SHP77 (cell line): ENCODE measurements at regions not wholly inside any gene's neighbourhood (a gene's known extent, or its start where the extent isn't known, plus 50 kb on each side); places are given as distances from the start of the nearest gene placed in this dataset.
"Not testable (repeated sequence)": the region's sequence is repeated elsewhere in the genome, so short reads cannot be mapped to it uniquely, and the experiment has no call there.

Source experiments
- DNase-seq, 2 experiments: peaks; one replicate each; lab custom pipeline; 2025; lab: John Stamatoyannopoulos, UW

DNA sequence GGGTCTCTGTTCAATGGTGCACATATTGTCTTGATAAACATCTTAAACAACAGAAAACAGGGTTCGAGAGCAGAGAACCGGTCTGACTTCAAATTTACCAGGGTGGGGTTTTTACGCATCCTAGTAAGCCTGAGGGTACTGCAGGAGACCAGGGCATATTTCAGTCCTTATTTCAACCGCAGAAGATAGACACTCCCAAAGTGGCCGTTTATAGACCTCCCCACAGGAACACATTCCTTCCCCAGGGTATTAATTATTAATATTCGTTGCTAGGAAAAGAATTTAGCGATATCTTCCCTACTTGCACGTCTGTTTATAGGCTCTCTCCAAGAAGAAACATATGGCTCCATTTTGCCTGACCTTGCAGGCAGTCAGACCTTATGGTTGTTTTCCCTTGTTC, 1063.2 kb downstream of the DNAJB9 start:
- DNase-seq = not testable (repeated sequence)

DNA sequence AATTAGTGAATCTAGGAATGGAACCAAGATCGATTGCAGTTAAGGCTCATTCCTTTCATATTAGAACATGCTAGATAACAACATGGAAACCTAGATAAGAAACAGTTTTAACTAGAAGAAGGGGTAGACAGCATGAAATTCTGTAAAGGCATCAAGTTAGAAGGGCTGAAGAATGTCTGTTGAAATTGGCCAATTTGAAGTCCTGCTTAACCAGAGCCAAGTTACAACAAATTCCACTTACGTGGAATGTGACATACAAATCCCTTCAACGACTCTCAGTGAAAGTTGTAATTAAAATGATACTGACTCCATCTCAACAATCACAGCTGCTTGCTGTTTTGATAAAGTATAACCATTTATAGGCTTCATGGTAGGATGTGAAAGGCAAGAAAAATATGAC, 1065.7 kb downstream of the DNAJB9 start:
- no peak for DNase-seq

DNA sequence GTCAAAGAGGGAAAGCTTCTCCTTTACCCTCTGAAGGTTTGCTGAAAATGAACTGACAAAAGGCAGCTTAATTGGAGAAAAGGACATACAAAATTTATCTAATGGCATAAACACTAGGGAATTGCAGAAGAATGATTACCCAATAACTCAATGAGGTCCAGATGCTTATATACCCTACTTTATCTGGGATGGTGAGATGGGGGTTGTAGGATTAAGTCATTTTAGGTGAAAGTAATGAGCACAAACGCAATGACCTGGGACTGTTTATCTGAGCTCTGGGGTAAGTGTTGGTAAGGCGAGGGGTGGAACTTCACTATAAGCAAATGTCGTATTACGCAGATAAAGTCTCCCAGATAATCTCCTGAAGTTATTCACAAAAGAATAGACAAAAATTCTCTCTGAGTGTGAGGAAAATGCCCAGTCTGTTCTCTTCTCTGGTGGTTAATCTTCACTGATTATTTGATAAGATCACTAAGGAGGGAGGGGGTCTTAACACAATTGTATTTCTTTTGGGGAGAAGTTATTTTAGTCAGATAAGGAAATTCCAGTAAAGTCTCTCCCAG, 1067.8 kb downstream of the DNAJB9 start:
- DNase-seq = no peak

DNA sequence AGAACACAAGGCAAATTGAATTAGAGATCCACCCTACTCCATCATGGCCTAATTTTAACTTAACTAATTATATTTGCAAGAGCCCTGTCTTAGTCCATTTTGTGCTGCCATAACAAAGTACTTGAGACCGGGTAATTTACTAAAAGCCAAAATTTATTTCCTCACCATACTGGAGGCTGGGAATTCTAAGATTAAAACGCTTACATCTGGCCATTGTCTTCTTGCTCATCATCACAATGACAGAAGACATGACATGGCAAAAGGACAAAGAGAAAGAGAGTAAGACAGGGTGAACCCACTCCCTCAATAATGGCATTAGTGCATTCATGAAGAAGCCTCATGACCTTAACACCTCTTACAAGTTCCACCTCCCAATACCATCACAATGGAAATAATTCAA, 1068.6 kb downstream of the DNAJB9 start:
- DNase-seq = no peak

DNA sequence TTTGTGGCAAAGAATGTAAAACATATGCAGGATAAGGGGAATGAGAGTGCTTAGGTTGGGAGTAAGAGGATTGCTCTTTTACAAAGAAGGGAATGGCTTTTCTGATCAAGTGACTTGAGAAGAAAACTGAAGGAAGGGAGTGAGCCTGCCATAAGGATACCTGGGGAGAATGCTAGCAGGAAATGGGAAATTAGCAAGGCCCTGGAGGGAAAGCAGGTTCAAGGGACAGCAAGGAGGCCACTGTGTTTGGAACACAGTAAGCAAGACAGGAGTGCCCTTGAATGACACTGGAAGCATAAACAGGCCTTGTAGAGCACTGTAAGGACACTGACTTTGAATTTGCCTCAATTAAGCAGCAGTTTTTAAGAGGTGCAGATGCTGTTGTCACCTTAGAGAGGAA, 1069.9 kb downstream of the DNAJB9 start:
- no peak for DNase-seq

DNA sequence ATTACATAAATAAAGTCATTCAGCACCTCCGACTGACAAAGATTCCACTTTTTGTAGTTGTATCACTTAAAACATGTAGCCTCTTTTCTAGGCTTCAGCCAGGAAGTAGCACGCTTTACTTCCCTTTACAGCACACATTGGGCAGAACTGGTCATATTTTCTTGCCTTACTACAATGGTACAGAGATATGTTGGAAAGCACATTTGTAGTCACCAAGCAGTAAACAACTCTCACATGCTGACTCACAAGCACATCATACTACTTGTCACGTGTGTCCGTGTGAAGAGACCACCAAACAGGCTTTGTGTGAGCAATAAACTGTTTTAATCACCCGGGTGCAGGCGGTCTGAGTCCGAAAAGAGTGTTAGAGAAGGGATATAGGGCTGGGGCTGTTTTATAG, 1071.8 kb downstream of the DNAJB9 start:
- no peak for DNase-seq

DNA sequence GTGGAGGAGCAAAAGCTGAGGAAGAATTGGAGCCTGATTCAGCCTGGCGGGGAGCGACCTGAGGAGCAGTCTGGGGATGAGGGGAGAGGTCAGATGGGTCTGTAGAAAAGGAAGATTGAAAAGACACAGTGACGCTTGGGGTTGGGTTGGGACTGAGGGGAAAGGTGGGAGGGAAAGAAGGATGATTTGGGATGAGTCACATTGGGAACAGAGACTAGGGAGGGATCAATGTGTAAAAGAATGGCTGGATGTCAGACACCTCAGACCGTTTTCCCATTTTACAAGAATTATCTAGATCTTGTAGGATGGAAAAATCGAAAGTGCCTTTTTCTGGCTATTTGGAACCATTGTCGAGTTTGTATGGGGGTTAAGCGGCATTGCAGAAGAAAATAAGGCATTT, 1076.5 kb downstream of the DNAJB9 start:
- no peak for DNase-seq

DNA sequence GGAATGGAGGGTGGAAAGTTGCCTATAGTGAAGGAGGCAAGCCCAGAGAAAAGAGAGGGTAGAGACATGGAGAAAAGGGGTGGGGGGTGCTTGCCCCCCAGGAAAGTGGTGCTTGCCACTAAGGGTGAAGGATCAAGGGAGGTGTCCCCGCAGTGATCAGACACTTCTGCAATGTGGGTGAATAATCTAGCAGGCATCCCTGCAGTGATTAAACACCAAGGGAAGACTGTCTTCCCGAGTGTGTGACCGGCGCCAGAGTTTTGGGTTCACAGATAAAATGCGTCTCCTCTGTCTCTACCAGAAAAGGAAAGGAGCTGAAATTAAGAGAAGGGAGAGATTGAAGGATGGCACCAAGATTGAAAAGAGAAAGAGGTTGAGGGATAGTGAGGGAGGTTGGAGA, 1076.9 kb downstream of the DNAJB9 start:
- DNase-seq = not testable (repeated sequence)

DNA sequence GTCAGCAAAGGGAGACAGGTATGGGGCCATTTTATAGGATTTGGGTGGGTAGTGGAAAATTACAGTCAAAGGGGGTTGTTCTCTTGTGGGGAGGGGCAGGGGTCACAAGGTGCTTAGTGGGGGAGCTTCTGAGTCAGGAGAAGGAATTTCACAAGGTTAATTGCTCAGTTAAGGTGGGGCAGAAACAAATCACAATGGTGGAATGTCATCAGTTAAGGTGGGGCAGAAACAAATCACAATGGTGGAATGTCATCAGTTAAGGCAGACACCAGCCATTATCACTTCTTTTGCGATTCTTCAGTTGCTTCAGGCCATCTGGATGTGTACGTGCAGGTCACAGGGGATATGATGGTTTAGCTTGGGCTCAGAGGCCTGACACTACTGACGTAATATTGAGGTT, 1077.6 kb downstream of the DNAJB9 start:
- not testable (repeated sequence) for DNase-seq

DNA sequence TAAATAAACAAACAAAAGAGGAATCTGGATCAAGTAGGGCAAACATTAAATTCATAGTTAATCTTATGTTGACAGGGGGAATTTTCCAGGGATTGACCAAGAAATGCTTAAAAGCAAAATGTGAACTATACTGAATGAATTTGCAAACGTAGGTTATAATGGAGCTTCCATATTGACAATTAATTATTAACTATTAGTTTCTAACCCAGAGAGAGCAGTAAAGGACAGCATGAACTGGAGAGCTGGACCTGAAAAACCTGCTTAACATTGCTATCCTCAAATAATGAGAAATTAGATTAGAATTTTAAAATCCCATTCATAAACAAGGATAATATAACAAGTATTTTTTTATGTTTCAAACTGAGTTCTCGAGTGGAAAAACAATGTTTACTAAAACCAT, 1089.6 kb downstream of the DNAJB9 start:
- DNase-seq = no peak

DNA sequence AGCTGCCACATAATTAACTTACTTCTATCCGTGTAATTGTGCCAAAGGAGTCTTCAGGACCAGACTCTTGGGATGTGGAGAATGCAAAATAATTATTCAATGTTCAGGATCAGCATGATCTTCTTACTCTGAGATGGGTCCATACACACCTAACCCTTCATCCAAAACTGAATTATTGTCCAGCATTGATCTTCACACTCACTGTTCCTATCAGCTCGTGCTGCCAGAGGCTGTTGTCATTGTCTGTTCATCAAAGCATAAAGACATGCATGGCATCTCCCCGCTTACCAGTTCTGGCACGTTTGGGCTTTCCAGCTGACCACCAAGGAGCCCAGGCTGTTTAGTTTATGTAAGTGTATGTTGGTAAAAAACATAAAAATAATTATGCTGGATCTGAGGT, 1090.7 kb downstream of the DNAJB9 start:
- no peak for DNase-seq

DNA sequence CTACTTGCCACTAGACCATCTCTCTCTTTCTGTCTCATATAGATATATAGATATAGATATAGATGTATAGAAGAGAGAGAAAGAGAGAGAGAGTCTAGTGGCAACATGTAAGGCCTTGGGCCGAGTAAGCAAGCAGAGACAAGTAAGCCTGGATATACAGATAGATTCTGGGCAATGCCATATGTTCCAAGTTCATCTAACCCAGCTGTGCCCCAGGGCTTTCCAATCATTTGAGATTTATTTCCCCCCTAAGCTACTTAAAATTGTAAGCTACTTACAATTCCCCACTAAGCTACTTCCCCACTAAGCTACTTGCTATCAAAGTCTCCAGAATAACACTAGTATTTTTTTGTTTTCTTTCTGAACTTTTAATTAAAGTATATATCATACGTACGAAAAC, 1094.1 kb downstream of the DNAJB9 start:
- DNase-seq = no peak

DNA sequence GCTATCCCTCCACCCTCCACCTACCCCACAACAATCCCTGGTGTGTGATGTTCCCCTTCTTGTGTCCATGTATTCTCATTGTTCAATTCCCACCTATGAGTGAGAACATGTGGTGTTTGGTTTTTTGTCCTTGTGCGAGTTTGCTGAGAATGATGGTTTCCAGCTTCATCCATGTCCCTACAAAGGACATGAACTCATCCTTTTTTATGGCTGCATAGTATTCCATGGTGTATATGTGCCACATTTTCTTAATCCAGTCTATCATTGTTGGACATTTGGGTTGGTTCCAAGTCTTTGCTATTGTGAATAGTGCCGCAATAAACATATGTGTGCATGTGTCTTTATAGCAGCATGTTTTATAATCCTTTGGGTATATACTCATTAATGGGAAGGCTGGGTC, 1117.6 kb downstream of the DNAJB9 start:
- not testable (repeated sequence) for DNase-seq

DNA sequence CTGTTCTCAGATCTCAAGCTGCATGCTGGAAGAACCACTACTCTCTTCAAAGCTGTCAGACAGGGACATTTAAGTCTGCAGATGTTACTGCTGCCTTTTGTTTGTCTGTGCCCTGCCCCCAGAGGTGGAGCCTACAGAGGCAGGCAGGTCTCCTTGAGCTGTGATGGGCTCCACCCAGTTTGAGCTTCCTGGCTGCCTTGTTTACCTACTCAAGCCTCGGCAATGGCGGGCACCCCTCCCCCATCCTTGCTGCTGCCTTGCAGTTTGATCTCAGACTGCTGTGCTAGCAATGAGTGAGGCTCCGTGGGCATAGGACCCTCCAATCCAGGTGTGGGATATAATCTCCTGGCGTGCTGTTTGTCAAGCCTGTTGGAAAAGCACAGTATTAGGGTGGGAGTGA, 1122.9 kb downstream of the DNAJB9 start:
- DNase-seq = not testable (repeated sequence)

DNA sequence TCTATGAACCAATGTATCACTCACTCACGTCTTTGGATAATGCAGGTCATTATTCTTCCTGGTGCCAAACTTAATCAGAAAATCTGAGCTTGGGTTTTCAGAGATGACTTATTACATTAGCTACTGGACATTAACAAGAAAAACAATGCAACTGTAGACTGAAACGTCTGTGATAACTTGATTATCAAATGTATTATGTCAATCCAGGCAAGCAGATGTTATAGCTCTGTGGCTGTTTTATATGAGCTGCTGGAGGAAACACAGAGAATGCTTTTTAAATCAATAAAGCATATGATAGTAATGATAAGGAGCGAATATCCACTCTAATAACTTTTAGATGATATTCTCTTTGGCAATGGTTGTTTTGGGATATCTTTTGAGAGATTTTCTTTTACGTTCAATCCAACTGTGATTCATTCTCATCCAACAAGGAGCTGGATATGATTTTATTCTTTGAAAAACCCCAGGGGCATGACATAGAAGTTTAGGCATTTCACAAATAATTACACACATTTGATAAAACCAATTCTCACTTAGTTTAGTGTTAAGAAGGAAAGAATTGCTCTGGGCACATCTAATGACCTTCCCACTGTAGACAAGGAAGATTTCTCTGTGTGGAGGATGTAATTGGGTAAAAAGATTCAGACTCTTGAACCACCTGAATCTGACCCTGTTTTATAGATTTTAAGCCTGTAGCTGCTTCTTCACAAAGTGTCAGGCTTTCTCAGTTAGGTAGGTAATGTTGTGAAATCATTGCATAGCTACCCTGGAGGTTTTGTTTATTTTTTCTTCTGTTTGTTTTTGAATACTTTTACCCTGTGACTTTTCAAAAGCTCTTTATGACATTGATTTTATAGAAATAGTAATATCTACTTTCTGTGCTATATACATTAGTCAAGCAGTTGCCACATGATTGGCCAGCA, 1124.7 kb downstream of the DNAJB9 start:
- no peak for DNase-seq

DNA sequence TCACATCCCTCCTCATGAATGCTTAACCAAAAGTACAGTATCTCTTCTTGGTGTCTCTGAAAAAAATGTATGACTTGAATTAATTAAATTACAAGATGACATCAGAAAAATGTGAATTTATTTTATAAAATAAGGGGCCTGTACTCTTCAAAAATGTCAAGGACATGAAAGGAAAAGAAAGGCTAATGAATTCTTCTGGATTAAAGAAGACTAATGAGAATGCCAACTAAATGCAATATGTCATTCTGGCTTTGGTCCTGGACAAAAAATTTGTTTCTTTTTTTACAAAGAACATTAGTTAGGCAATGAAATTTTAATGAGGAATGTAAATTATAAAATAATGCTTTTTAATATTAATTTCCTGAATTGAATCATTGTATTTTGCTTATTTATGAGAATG, 1125.7 kb downstream of the DNAJB9 start:
- DNase-seq = no peak

DNA sequence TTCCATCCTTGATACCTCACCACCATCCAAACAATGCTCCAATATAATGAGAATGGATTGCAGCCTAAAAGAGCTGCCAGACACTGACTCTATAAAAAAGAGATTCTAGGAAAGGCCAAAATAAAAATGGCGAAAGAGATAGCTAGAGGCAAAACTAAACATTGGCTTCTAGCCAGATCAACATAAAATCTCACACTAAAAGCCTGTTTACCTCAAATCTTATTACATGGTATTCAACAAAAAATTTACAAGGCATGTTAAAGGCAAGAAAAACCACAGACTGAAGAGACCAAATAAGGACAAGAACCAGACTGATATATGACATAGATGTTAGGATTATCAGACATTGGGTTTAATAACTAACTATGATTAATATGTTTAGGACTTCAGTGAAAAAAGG, 1127.0 kb downstream of the DNAJB9 start:
- DNase-seq = no peak

DNA sequence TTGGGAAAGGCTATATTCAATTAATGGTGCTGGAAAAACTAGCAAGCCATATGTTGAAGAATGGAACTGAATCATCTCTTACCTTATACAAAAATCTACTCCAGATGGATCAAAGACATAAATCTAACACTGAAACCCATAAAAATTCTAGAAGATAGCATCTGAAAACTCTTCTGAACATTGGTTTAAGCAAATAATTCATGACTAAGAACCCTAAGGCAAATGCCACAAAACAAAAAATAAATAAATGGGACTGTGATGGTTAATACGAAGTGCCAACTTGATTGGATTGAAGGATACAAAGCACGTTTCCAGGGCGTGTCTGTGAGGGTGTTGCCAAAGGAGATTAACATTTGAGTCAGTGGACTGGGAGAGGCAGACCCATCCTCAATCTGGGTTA, 1130.0 kb downstream of the DNAJB9 start:
- no peak for DNase-seq

DNA sequence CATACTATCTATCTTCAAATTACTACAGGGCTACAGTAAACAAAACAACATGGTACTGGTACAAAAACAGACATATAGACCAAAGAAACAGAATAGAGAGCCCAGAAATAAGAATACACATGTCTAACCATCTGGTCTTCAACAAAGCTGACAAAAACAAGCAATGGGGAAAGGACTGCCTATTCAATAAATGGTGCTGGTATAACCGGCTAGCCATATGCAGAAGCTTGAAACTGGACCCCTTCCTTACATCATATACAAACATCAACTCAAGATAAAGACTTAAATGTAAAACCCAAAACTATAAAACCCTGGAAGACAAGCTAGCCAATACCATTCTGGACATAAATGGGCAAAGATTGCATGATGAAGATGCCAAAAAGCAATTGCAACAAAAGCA, 1143.7 kb downstream of the DNAJB9 start:
- DNase-seq = no peak

DNA sequence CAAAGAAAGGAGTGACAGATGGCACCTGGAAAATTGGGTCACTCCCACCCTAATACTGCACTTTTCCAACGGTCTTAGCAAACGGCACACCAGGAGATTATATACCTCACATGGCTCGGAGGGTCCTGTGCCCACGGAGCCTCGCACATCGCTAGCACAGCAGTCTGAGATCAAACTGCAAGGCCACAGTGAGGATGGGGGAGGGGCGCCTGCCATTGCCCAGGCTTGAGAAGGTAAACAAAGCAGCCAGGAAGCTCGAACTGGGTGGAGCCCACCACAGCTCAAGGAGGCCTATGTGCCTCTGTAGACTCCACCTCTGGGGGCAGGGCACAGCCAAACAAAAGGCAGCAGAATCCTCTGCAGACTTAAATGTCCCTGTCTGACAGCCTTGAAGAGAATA, 1149.7 kb downstream of the DNAJB9 start:
- peak in 1 of 2 experiments; percentile 5 for DNase-seq

DNA sequence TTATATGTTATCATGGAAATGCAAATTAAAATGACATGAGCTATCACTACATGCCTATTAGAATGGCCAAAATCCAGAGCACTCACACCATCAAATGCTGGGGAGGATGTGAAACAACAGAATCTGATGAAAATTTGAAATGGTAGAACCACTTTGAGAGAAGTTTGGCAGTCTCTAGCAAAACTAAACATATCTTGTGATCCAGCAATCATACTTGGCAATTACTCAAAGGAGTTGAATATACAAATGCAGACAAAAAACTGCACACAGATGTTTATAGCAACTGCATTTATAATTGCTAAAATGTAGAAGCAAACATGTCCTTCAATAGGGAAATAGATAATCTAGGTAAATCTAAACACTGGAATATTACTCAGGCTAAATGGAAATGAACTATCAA, 1164.9 kb downstream of the DNAJB9 start:
- DNase-seq = no peak

DNA sequence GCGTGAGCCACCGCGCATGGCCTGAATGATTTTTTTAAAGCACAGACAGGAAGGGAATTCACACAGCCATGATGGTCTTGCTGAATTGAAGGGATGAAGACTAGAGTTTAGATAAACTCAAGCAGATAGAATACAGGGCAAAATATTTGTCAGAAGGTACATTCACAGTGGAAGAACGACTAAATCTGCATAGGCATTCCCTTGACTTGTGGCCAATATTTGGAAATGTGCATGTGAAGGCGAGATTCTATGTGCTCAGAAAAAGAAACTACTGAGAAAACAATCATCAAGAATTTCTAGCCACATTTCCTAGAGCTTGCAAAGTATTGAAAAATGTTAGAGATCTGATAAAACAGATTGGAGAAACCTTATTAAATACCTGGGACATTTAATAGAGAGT, 1166.2 kb downstream of the DNAJB9 start:
- DNase-seq = no peak

DNA sequence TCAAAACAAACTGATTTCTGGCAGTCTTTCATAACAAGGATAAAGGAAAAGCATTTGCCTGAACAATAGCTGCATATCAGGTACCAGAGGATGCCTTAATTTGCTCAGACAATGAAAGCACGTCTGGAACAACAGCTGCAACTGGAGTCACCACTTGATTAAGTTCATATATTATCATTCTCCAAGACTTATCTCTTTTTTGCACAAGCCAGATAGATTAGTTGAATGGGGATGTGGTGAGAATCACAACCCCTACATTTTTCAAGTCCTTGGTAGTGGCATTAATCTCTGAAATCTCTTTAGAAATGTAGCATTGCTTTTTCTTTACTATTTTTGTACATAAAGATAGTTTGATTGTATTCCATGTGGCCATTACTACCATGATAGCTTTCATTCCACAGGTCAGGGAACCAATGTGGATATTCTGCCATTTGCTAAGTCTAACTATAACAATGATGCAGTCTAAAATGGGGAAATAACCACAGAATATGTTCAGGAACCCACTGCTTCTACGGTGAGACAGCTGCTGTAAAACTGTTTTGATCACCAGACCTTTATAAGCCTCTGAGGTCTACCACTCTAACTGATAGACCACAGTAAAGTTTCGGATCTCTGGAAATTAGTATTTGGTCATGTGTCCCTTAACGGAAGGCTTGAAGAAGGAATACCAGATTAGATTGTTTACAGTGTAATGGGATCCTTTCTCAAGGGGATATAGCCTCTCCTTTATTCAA, 1176.2 kb downstream of the DNAJB9 start:
- no peak for DNase-seq
